ENCODE measurements at regions not wholly inside any gene's neighbourhood (a gene's known extent, or its start where the extent isn't known, plus 50 kb on each side); places are given as distances from the start of the nearest gene placed in this dataset.

GRCh38 chr10:4285121-4285520, 500.1 kb upstream of the KLF6 start:
- TF ChIP-seq CTCF (IDR thresholded peaks at IDR 0.05) (no peak), POLR2AphosphoS5 (IDR thresholded peaks at IDR 0.05) (no peak), POLR2A (IDR thresholded peaks at IDR 0.05) (no peak)
